Activated CD8-positive, alpha-beta T cell treated with anti-CD3 and anti-CD28 coated beads for 36 hours (primary cell): ENCODE measurements at regions not wholly inside any gene's neighbourhood (a gene's known extent, or its start where the extent isn't known, plus 50 kb on each side); places are given as distances from the start of the nearest gene placed in this dataset.

Experiments used
- ATAC-seq: fragments of 200-7000 bp; cut with Tn5 transposase; one replicate; pipeline ENCODE4 v1.10.0; 2021; ENCODE audit warnings: mild to moderate bottlenecking, moderate library complexity
- CTCF ChIA-PET: fragments of 350-600 bp; sonication (Branson Sonifier 250); formaldehyde crosslinking; loops from one replicate; lab custom pipeline; 2021; ENCODE audit warnings: antibody characterized with exemption; lab: Charles Lee
- POLR2A ChIA-PET: fragments of 350-600 bp; sonication (Branson Sonifier 250); formaldehyde crosslinking; loops from one replicate; lab custom pipeline; 2021; ENCODE audit warnings: antibody characterized with exemption; lab: Charles Lee
- DNase-seq: peaks from one replicate; pipeline ENCODE4 v3.0.0-alpha.2; 2020
- H3K27ac Mint-ChIP-seq: one replicate; pipeline ENCODE4 v1.8.0; 2021; ENCODE audit warnings: mild to moderate bottlenecking, mixed read lengths
- H3K27me3 Mint-ChIP-seq: one replicate; pipeline ENCODE4 v1.8.0; 2021; ENCODE audit warnings: mixed read lengths
- H3K36me3 Mint-ChIP-seq: one replicate; pipeline ENCODE4 v1.8.0; 2021; ENCODE audit warnings: low read depth, mixed read lengths
- H3K4me1 Mint-ChIP-seq: one replicate; pipeline ENCODE4 v1.8.0; 2021; ENCODE audit warnings: low read depth, mixed read lengths
- H3K4me3 Mint-ChIP-seq: one replicate; pipeline ENCODE4 v1.8.0; 2021; ENCODE audit warnings: mild to moderate bottlenecking, moderate library complexity, mixed read lengths
- H3K9me3 Mint-ChIP-seq: one replicate; pipeline ENCODE4 v1.8.0; 2021; ENCODE audit warnings: mixed read lengths
- CTCF ChIP-seq: fragments of 200-600 bp; IDR thresholded peaks from one replicate; pipeline ENCODE4 v1.8.0; 2022; ENCODE audit warnings: antibody characterized with exemption, mild to moderate bottlenecking
- intact Hi-C: fragments of 100-400 bp; cut with micrococcal nuclease; formaldehyde crosslinking; loops from one replicate; pipeline ENCODE4 v1.10.0; 2022

- no peak for TF ChIP-seq CTCF
- intact Hi-C loops: no loop called here
- Mint-ChIP-seq H3K27ac (no peak overlapping the region), H3K9me3 (no peaks in the 10 kb centered on the region), H3K27me3 (no peaks in the 10 kb centered on the region), H3K4me3 (no peak overlapping the region), H3K4me1 (no peaks in the 10 kb centered on the region), H3K36me3 (no peaks in the 10 kb centered on the region)
- no peak for DNase-seq
- CTCF ChIA-PET: interaction anchor here (0.6 to 2.8 kb wide), 2 partner anchors 20 to 41 kb away, joined by 3 to 13 read pairs; no protein-coding TSS in a partner anchor
- no peak for ATAC-seq
- POLR2A ChIA-PET: no interaction called here
Observed at GRCh38 chr13:80975903-80976302, 635.0 kb upstream of the SPRY2 start.

DNA sequence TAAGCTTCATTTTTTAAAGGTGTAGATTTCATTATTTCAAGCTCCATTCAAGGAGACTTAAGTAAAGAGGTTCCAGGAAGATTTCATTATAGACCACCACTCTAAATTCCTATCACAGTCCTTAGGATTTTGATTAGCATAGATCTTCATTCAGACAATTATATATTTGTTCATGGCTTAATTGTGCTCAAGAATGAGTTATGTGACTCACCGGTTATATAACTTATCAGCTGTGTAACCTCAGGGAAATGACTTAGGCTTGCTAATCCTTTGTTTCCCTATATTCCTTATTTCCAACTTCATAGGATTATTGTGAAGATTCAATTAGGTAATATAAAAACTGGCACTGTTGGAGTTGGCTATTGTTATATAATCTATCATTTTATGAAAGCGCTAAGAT is 632.8 kb upstream of the SPRY2 start:
- intact Hi-C loops: no loop called here
- no peak overlapping the region for H3K4me3 Mint-ChIP-seq
- no peak for ATAC-seq
- no peak for DNase-seq
- no peak for TF ChIP-seq CTCF
- H3K9me3 Mint-ChIP-seq: no peaks in the 10 kb centered on the region
- no peak overlapping the region for H3K27ac Mint-ChIP-seq
- H3K27me3 Mint-ChIP-seq: no peaks in the 10 kb centered on the region
- POLR2A ChIA-PET: no interaction called here
- CTCF ChIA-PET: no interaction called here
- H3K4me1 Mint-ChIP-seq: no peaks in the 10 kb centered on the region
- H3K36me3 Mint-ChIP-seq: no peaks in the 10 kb centered on the region

- ATAC-seq (no peak), DNase-seq (no peak)
- Mint-ChIP-seq H3K27ac (no peak overlapping the region), H3K36me3 (no peaks in the 10 kb centered on the region), H3K9me3 (no peaks in the 10 kb centered on the region), H3K4me1 (no peaks in the 10 kb centered on the region), H3K4me3 (no peak overlapping the region), H3K27me3 (no peaks in the 10 kb centered on the region)
- intact Hi-C loops: no loop called here
- TF ChIP-seq CTCF: no peak
- CTCF ChIA-PET: no interaction called here
- POLR2A ChIA-PET: no interaction called here
Observed at GRCh38 chr13:80972857-80973478, 632.0 kb upstream of the SPRY2 start.

- H3K27ac Mint-ChIP-seq: no peak overlapping the region
- TF ChIP-seq CTCF: no peak
- no peaks in the 10 kb centered on the region for H3K4me1 Mint-ChIP-seq
- DNase-seq (no peak), ATAC-seq (no peak)
- ChIA-PET CTCF (no interaction called here), POLR2A (no interaction called here)
- intact Hi-C loops: no loop called here
- H3K27me3 Mint-ChIP-seq: no peaks in the 10 kb centered on the region
- H3K4me3 Mint-ChIP-seq: no peak overlapping the region
- H3K36me3 Mint-ChIP-seq: no peaks in the 10 kb centered on the region
- H3K9me3 Mint-ChIP-seq: peaks cover 3% of the 10 kb centered on the region
Observed at GRCh38 chr13:80965097-80965496, 624.2 kb upstream of the SPRY2 start.

DNA sequence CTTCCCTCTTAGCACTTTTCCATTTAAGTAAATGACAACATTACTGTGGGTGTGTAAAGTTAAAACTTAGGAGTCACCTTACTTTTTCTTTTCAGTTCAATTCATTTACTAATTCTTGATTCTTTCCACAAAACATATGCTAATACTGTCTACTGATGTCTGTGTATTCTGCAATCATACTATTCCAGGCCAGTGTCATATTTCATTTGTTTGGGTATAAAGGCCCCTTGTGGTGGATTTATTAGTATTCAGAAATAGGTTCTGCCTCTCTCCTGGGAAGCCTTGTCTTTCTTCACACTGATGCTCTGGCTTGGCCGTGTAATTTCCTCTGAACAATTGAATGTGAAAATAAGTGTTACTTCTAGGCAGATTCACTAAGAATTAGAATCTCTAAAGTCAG is 621.9 kb upstream of the SPRY2 start:
- ATAC-seq (no peak), DNase-seq (no peak)
- no peaks in the 10 kb centered on the region for H3K27me3 Mint-ChIP-seq
- H3K9me3 Mint-ChIP-seq: peaks cover 3% of the 10 kb centered on the region
- H3K36me3 Mint-ChIP-seq: no peaks in the 10 kb centered on the region
- ChIA-PET CTCF (no interaction called here), POLR2A (no interaction called here)
- no peaks in the 10 kb centered on the region for H3K4me1 Mint-ChIP-seq
- no peak overlapping the region for H3K27ac Mint-ChIP-seq
- TF ChIP-seq CTCF: no peak
- H3K4me3 Mint-ChIP-seq: no peak overlapping the region
- intact Hi-C loops: no loop called here
